ENCODE measurements at regions not wholly inside any gene's neighbourhood (a gene's known extent, or its start where the extent isn't known, plus 50 kb on each side); places are given as distances from the start of the nearest gene placed in this dataset.

DNA sequence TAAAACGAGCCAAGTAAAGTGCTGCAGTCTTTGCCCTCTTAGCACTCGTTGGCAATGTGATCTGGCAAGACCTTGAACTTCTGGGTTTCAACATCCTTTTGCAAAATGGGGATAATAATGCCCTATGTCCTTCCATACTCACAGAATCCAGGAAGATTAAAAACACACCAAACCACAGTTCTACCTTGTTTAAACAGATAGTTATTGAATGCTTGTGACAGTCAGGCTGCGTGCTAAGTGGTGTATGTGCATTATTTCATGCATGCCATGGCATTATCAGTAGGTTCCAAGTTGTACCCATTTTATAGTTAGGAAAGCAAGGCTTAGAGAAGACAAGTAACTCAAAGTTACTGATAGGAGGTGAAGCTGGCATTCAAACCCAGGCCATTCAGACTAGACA lies 308.6 kb upstream of the PROX1 start:
- Histone ChIP-seq H3K9me3 (ENCODE audit: control insufficient read depth in 1 of 2, insufficient read depth in 1 of 2, low read length in 2 of 2) (peaks cover 0 to 3% of the 10 kb centered on the region in 2 experiments), H3K4me1 (ENCODE audit: insufficient read depth, low read length) (no peaks in the 10 kb centered on the region), H3K27me3 (ENCODE audit: control insufficient read depth in 1 of 2, insufficient read depth in 2 of 2, low read length in 2 of 2) (no peaks in the 10 kb centered on the region), H3K27ac (ENCODE audit: low read depth in 1 of 2, low read length in 2 of 2) (no peak overlapping the region), H3K4me3 (ENCODE audit: low read length) (no peak overlapping the region), H3K36me3 (ENCODE audit: insufficient read depth, low read length) (no peaks in the 10 kb centered on the region)
- TF ChIP-seq, protein P1, sequence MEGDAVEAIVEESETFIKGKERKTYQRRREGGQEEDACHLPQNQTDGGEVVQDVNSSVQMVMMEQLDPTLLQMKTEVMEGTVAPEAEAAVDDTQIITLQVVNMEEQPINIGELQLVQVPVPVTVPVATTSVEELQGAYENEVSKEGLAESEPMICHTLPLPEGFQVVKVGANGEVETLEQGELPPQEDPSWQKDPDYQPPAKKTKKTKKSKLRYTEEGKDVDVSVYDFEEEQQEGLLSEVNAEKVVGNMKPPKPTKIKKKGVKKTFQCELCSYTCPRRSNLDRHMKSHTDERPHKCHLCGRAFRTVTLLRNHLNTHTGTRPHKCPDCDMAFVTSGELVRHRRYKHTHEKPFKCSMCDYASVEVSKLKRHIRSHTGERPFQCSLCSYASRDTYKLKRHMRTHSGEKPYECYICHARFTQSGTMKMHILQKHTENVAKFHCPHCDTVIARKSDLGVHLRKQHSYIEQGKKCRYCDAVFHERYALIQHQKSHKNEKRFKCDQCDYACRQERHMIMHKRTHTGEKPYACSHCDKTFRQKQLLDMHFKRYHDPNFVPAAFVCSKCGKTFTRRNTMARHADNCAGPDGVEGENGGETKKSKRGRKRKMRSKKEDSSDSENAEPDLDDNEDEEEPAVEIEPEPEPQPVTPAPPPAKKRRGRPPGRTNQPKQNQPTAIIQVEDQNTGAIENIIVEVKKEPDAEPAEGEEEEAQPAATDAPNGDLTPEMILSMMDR (IDR thresholded peaks at IDR 0.05) = no peak
- ATAC-seq (ENCODE audit: poor library complexity) (no peak), DNase-seq (no peak)
- CTCF ChIA-PET = no interaction called here
- H3K36me3 Mint-ChIP-seq (ENCODE audit: low read depth) = no peaks in the 10 kb centered on the region
- no peaks in the 10 kb centered on the region for H3K4me1 Mint-ChIP-seq (ENCODE audit: low read depth)
- intact Hi-C loops (cut with DNase I, micrococcal nuclease) = loop anchor here in 1 of 2 experiments (10.0 kb wide), 2 partner anchors 176 to 434 kb away; no protein-coding TSS in a partner anchor
- no peak overlapping the region for H3K27ac Mint-ChIP-seq
- H3K4me3 Mint-ChIP-seq = no peak overlapping the region
- no peaks in the 10 kb centered on the region for H3K27me3 Mint-ChIP-seq
- peaks cover 5% of the 10 kb centered on the region for H3K9me3 Mint-ChIP-seq
- POLR2A ChIA-PET = no interaction called here

DNA sequence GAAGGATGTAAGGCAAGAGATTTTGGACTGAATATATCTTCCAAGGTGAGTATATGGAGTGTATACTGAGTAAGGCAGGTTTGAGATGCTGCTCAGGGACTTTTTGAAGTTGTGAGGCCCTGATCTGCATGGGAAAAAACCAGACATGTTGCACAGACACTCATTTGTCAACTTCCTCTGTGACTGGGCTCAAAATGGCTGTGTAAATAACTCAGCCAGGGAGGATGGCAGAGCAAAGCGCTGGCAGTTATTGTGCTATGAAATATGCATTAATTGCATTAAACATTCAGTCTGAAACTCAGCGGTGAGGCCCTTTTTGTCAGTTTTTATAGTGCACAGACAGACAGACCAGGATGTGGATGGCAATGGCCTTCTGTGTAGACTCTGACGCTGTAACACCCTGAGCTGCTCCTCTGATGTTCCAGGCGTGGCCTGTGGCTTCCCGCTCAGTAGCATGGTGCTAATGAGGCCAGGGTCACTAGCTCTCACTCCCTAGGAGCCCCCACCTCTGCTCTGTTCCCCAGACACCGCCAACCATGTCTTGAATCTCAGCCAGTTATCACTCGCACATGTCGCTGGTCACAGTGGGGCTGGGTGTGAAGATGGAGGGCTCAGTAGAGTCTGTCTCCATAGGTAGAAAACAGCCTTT lies 307.0 kb upstream of the PROX1 start:
- H3K4me1 ChIP-seq (ENCODE audit: insufficient read depth, low read length) = no peaks in the 10 kb centered on the region
- no peaks in the 10 kb centered on the region for H3K36me3 ChIP-seq (ENCODE audit: insufficient read depth, low read length)
- Mint-ChIP-seq H3K27ac (no peak overlapping the region), H3K4me1 (ENCODE audit: low read depth) (no peaks in the 10 kb centered on the region), H3K27me3 (no peaks in the 10 kb centered on the region), H3K36me3 (ENCODE audit: low read depth) (no peaks in the 10 kb centered on the region), H3K4me3 (no peak overlapping the region), H3K9me3 (peaks cover 2% of the 10 kb centered on the region)
- no peak for ATAC-seq (ENCODE audit: poor library complexity)
- H3K27me3 ChIP-seq (ENCODE audit: control insufficient read depth in 1 of 2, insufficient read depth in 2 of 2, low read length in 2 of 2) = no peaks in the 10 kb centered on the region
- H3K27ac ChIP-seq (ENCODE audit: low read depth in 1 of 2, low read length in 2 of 2) = no peak overlapping the region
- no peak overlapping the region for H3K4me3 ChIP-seq (ENCODE audit: low read length)
- ChIA-PET POLR2A (no interaction called here), CTCF (no interaction called here)
- no peak for DNase-seq
- TF ChIP-seq, protein P1 (IDR thresholded peaks at IDR 0.05) = no peak
- H3K9me3 ChIP-seq (ENCODE audit: control insufficient read depth in 1 of 2, insufficient read depth in 1 of 2, low read length in 2 of 2) = peaks cover 0 to 3% of the 10 kb centered on the region in 2 experiments
- intact Hi-C loops (cut with DNase I, micrococcal nuclease) = loop anchor here in 1 of 2 experiments (5.0 kb wide), 1 partner anchor 82 kb away; no protein-coding TSS in a partner anchor

DNA sequence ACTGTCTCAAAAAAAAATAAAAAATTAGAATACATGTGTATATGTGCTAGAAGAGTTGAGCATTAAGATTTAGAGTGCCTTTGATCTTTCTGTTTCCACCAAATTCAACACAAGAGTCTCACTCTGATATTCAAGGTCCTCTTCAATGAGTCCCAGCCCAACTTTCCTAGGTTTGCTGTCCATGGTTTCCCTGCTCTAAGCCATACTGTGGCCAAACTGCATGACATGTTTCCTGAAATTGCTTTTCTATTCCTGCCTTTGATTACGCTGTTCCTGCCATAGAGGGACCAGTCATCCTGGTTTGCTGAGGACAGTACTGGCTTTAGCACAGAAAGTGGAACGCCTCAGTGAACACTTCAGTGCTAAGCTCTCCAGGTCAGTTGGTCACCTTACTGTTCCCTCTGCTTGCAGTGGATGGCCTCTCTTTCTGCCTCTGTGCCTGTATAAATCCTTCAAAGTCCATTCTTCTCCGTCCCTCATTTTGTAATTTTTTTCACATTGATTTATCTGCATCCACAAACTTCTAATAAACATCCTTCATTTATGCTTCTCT lies 305.9 kb upstream of the PROX1 start:
- Histone ChIP-seq H3K9me3 (ENCODE audit: control insufficient read depth in 1 of 2, insufficient read depth in 1 of 2, low read length in 2 of 2) (peaks cover 0 to 3% of the 10 kb centered on the region in 2 experiments), H3K27me3 (ENCODE audit: control insufficient read depth in 1 of 2, insufficient read depth in 2 of 2, low read length in 2 of 2) (no peaks in the 10 kb centered on the region), H3K36me3 (ENCODE audit: insufficient read depth, low read length) (no peaks in the 10 kb centered on the region), H3K27ac (ENCODE audit: low read depth in 1 of 2, low read length in 2 of 2) (no peak overlapping the region), H3K4me3 (ENCODE audit: low read length) (no peak overlapping the region), H3K4me1 (ENCODE audit: insufficient read depth, low read length) (no peaks in the 10 kb centered on the region)
- Mint-ChIP-seq H3K4me1 (ENCODE audit: low read depth) (no peaks in the 10 kb centered on the region), H3K36me3 (ENCODE audit: low read depth) (no peaks in the 10 kb centered on the region), H3K27ac (no peak overlapping the region), H3K4me3 (no peak overlapping the region), H3K27me3 (no peaks in the 10 kb centered on the region), H3K9me3 (no peaks in the 10 kb centered on the region)
- ChIA-PET POLR2A (no interaction called here), CTCF (no interaction called here)
- DNase-seq = no peak
- ATAC-seq (ENCODE audit: poor library complexity) = no peak
- TF ChIP-seq, protein P1 (IDR thresholded peaks at IDR 0.05) = no peak
- intact Hi-C loops (cut with DNase I, micrococcal nuclease) = loop anchor here in 1 of 2 experiments (5.0 kb wide), 1 partner anchor 80 kb away; no protein-coding TSS in a partner anchor

Data from CD4-positive, alpha-beta T cell (primary cell).